Uterus (tissue), 2 donors: ENCODE measurements at regions not wholly inside any gene's neighbourhood (a gene's known extent, or its start where the extent isn't known, plus 50 kb on each side); places are given as distances from the start of the nearest gene placed in this dataset.

Experiments
- POLR2A ChIP-seq, 2 donors: fragments of 450-650 bp; IDR thresholded peaks; one replicate each; pipeline ENCODE4 v1.6.1; 2016; ENCODE audit warnings: antibody characterized with exemption in 2 of 2, mild to moderate bottlenecking in 1 of 2, moderate library complexity in 1 of 2
- TF ChIP-seq, protein P1 (sequence below), 4 experiments: fragments of 200-600 bp in 2 of 4; fragments of 450-650 bp in 2 of 4; sonication (generic) in 2 of 4; IDR thresholded peaks; one replicate each; pipeline ENCODE4 v1.5.1; 2016 to 2019; ENCODE audit warnings: antibody characterized with exemption in 4 of 4, mild to moderate bottlenecking in 2 of 4, moderate library complexity in 1 of 4

DNA sequence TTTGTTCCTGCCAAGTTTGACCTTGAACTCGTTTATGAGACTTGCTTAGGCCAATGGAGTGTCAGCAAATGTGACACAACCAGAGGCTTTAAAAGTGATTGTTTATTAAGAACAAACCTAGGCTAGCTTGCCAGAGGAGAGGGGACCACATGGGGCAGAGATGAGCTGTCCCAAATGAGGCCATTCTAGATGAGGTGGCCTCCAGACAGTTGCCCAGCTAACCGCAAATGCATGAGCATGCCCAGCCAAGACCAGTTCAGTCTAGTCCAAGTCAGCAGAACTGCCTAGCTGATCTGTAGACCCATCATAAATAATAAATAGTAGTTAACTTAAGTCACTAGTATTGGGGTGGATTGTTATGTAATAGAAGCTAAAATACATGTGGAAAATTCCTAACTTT is 172.8 kb upstream of the DYRK2 start:
- TF ChIP-seq, protein P1, sequence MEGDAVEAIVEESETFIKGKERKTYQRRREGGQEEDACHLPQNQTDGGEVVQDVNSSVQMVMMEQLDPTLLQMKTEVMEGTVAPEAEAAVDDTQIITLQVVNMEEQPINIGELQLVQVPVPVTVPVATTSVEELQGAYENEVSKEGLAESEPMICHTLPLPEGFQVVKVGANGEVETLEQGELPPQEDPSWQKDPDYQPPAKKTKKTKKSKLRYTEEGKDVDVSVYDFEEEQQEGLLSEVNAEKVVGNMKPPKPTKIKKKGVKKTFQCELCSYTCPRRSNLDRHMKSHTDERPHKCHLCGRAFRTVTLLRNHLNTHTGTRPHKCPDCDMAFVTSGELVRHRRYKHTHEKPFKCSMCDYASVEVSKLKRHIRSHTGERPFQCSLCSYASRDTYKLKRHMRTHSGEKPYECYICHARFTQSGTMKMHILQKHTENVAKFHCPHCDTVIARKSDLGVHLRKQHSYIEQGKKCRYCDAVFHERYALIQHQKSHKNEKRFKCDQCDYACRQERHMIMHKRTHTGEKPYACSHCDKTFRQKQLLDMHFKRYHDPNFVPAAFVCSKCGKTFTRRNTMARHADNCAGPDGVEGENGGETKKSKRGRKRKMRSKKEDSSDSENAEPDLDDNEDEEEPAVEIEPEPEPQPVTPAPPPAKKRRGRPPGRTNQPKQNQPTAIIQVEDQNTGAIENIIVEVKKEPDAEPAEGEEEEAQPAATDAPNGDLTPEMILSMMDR (IDR thresholded peaks at IDR 0.05): no peak
- TF ChIP-seq POLR2A (IDR thresholded peaks at IDR 0.05): no peak
